Endometrium (tissue), 2 donors: ENCODE measurements at regions not wholly inside any gene's neighbourhood (a gene's known extent, or its start where the extent isn't known, plus 50 kb on each side); places are given as distances from the start of the nearest gene placed in this dataset.

Experiments
- FAIRE-seq: peaks from 2 replicates; lab custom pipeline; 2012; peaks lifted over from hg19 to GRCh38; lab: Jason Lieb, UNC
- donor health status: control.
- donor health status: control.

- no peak for FAIRE-seq
These were observed 314.7 kb upstream of the ARRDC4 start for GRCh38 chr15:97645758-97646157.

GRCh38 chr15:97648728-97649127 lies 311.8 kb upstream of the ARRDC4 start:
- FAIRE-seq, result no peak

- FAIRE-seq, result no peak
These were observed 308.5 kb upstream of the ARRDC4 start for GRCh38 chr15:97652041-97652440.

GRCh38 chr15:97652700-97653167 lies 307.8 kb upstream of the ARRDC4 start:
- FAIRE-seq, result no peak

- no peak for FAIRE-seq
These were observed 306.6 kb upstream of the ARRDC4 start for GRCh38 chr15:97653896-97654295.

GRCh38 chr15:97654481-97655076 lies 305.9 kb upstream of the ARRDC4 start:
- FAIRE-seq, result no peak

- FAIRE-seq, result no peak
These were observed 298.7 kb upstream of the ARRDC4 start for GRCh38 chr15:97661796-97662195.

GRCh38 chr15:97672586-97672985 lies 287.9 kb upstream of the ARRDC4 start:
- no peak for FAIRE-seq

GRCh38 chr15:97678656-97679055 lies 281.8 kb upstream of the ARRDC4 start:
- no peak for FAIRE-seq

- FAIRE-seq, result no peak
These were observed 281.3 kb upstream of the ARRDC4 start for GRCh38 chr15:97679106-97679688.

- FAIRE-seq, result no peak
These were observed 279.8 kb upstream of the ARRDC4 start for GRCh38 chr15:97680606-97681220.

GRCh38 chr15:97683831-97684230 lies 276.7 kb upstream of the ARRDC4 start:
- FAIRE-seq, result no peak

- no peak for FAIRE-seq
These were observed 276.3 kb upstream of the ARRDC4 start for GRCh38 chr15:97684249-97684648.

- FAIRE-seq, result no peak
These were observed 274.2 kb upstream of the ARRDC4 start for GRCh38 chr15:97686324-97686723.

- FAIRE-seq, result no peak
These were observed 272.8 kb upstream of the ARRDC4 start for GRCh38 chr15:97687654-97688053.

GRCh38 chr15:97688177-97688576 lies 272.3 kb upstream of the ARRDC4 start:
- FAIRE-seq, result no peak

GRCh38 chr15:97688886-97689285 lies 271.6 kb upstream of the ARRDC4 start:
- no peak for FAIRE-seq

- no peak for FAIRE-seq
These were observed 269.4 kb upstream of the ARRDC4 start for GRCh38 chr15:97691078-97691477.

GRCh38 chr15:97691799-97692198 lies 268.7 kb upstream of the ARRDC4 start:
- no peak for FAIRE-seq

- no peak for FAIRE-seq
These were observed 268.0 kb upstream of the ARRDC4 start for GRCh38 chr15:97692301-97693015.

GRCh38 chr15:97694456-97694855 lies 266.0 kb upstream of the ARRDC4 start:
- FAIRE-seq, result no peak

- no peak for FAIRE-seq
These were observed 257.1 kb upstream of the ARRDC4 start for GRCh38 chr15:97703400-97703799.

- FAIRE-seq, result no peak
These were observed 254.4 kb upstream of the ARRDC4 start for GRCh38 chr15:97706059-97706458.
